ENCODE measurements at regions not wholly inside any gene's neighbourhood (a gene's known extent, or its start where the extent isn't known, plus 50 kb on each side); places are given as distances from the start of the nearest gene placed in this dataset.
"Not testable (repeated sequence)": the region's sequence is repeated elsewhere in the genome, so short reads cannot be mapped to it uniquely, and the experiment has no call there.

DNA sequence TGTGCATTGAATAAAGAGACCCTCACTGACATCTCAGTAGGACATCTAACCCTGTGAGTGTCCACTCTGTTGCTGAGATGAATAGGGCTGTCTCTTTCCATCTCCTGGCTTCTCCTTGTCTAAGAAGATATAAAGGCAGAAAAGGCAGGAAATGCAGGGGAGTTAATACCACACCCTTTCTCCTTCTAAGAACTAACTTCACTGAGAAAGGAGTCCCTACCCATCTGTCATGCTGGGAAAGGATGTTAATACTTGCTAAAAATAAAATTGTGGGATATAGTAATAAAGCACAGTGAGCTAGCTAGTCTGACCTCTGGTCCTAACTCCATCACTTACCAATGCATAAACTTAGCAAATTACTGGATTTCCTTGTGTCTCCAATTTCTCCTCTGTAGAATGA is 213.9 kb upstream of the FIGN start:
- DNase-seq (ENCODE audit: low spot score) = no peak

DNA sequence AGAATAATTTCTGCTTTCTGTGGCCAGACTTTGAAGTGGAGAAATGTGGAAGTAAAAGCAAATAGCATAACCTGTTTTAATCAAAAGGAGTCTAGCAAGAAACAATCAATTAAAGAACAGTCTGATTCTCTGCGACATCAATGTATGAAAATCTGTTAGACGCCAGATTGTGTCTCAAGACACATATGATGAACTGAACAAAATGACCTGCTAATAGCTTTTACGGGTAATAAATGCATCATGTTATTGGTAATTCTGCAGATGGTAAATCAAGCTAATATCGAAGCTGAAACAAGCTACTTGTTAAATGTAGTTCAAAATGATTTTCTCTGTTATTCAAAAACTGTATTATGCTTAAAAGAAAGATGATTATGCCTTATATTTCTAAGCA is 208.5 kb upstream of the FIGN start:
- DNase-seq (ENCODE audit: low spot score) = no peak

DNA sequence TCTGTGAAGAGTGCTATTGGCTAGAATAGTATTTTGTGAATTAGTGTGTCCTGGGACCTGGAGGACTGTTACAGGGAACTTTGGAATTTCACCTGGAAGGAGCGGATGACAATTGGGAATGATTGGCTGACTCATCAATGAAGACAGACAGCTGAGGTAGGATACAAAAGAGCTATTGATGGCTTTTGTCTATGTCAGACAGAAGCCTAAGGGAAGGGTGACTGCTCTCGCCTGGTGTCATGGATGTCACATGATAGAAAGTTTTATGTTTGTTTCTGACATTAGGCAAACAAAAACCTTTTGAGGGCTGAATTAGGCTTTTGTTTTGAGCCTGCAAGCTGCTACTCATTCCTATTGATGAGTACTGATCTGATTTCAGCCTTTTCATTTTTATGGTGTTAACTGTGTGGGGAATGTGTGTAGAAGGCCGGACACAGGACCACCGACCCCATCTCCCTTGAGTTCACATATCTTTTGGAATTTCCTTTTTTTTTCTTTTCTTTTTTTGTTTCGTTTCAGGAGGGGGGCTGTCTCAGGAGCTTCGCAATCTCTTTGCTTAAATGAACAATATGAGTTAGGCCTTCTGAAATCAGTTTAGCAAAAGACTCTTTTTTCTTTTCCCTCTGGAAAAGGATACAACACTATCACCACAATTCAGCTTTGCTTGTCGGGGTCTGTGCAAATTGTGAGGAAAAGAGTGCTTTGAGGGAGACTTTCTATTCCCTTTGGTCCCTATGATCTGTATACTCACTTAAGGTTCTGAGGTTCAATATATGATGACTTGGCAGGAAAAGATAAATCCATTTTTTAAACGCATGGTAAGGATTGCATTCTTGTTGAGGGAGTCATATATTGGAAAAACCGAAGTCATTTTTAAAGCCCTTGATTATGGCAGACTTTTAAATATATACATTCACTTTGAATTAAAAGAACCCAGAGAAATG is 207.9 kb upstream of the FIGN start:
- DNase-seq (ENCODE audit: low spot score) = peak; percentile 92

DNA sequence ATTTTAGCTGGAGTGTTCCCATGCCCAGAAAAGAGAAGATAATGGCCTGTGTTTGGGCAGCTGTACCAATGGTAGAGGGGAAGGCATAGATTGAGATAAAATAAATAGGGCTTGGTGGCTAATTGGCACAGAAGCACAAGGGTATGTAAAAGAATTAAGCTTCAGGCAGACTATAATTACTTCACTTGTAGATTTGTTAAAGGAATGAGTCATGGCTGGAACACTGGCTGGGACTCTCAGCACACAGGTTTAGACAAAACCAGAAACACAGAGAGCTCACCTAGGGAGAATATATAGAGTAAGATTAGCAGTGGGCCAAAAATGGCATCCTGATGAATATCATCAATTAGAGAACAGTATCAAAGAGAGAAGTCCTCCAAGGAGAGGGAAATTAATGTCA is 198.3 kb upstream of the FIGN start:
- no peak for DNase-seq (ENCODE audit: low spot score)

DNA sequence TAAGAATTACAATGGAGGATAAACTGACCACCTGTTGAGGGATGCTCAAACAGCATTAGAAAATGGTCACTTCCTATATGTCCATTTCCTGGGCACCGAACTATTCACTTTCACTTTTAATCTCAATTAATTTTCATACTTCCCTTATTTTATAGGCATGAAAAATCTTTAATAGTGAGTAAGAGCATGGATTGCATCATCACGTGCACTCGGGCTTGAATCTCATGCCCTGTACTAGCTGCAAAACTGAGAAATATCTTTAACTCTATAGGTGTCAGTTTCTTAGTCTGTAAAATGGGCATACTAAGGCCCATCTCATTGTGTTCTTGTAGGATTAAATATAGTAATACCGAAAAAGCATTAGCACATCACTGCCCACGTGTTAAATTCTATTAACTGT is 183.9 kb upstream of the FIGN start:
- no peak for DNase-seq (ENCODE audit: low spot score)

DNA sequence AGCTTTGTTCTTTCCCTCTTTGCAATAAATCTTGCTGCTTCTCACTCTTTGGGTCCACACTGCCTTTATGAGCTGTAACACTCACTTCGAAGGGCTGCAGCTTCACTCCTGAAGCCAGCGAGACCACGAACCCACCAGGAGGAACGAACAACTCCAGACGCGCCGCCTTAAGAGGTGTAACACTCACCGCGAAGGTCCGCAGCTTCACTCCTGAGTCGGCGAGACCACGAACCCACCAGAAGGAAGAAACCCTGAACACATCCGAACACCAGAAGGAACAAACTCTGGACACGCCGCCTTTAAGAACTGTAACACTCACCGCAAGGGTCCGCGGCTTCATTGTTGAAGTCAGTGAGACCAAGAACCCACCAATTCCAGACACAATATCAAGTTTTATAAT is 178.7 kb upstream of the FIGN start:
- DNase-seq (ENCODE audit: low spot score) = not testable (repeated sequence)

DNA sequence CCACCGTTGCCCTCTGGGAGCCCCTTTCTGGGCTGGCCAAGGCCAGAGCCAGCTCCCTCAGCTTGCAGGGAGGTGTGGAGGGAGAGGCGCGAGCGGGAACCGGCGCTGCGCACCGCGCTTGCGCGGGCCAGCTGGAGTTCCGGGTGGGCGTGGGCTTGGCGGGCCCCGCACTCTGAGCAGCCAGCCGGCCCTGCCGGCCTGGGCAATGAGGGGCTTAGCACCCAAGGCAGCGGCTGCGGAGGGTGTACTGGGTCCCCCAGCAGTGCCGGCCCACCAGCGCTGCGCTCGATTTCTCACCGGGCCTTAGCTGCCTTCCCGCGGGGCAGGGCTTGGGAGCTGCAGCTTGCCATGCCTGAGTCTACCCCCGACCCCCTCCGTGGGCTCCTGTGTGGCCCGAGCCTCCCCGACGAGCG is 177.7 kb upstream of the FIGN start:
- DNase-seq (ENCODE audit: low spot score) = not testable (repeated sequence)

DNA sequence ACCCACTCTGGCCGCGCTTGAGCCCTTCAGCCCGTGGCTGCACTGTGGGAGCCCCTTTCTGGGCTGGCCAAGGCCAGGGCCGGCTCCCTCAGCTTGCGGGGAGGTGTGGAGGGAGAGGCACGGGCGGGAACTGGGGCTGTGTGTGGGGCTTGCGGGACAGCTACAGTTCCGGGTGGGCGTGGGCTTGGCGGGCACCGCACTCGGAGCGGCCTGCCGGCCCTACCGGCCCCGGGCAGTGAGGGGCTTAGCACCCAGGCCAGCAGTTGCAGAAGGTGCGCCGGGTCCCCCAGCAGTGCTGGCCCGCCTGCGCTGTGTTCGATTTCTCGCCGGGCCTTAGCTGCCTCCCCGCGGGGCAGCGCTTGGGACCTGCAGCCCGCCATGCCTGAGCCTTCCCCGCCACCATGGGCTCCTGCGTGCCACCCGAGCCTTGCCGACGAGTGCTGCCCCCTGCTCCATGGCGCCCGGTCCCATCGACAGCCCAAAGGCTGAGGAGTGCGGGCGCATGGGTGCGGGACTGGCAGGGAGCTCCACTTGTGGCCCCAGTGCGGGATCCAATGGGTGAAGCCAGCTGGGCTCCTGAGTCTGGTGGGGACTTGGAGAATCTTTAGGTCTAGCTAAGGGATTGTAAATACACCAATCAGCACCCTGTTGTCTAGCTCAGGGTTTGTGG is 173.7 kb upstream of the FIGN start:
- DNase-seq (ENCODE audit: low spot score) = no peak

DNA sequence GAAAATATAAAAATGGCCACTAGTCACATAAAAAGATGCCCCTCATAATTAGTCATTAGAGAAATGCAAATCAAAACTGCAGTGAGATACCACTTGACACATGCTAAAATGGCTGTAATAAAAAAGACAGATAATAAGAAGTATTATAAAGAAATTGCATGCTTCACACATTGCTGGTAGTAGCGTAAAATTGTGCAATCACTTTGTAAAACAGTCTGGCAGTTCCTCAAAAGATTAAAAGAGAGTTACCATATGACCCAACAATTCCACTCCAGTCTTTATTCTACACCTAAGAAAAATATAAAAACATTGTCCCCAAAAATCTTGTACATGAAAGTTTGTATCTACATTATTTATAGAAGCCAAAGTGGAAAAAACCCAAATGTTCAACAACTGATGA is 170.6 kb upstream of the FIGN start:
- DNase-seq (ENCODE audit: low spot score) = no peak

DNA sequence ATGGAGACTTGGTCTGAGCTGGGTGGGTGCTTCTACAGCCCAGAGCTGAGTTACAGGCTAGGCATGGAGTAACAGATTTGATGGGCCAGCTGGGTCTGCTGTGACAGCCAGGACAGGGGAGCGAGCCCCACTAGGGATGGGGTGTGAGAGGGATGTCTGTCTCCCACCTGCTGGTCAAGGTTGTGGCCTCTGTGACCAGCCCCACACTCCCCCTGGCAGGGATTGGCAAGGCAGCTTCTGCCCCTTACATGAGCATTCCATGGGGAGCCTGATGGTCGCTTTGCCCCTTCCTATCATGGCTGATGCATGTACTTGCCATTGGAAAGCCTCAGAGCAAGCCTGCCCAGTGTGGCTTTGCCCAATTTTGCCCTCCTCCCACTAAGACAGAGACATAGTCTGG is 162.0 kb upstream of the FIGN start:
- no peak for DNase-seq (ENCODE audit: low spot score)

DNA sequence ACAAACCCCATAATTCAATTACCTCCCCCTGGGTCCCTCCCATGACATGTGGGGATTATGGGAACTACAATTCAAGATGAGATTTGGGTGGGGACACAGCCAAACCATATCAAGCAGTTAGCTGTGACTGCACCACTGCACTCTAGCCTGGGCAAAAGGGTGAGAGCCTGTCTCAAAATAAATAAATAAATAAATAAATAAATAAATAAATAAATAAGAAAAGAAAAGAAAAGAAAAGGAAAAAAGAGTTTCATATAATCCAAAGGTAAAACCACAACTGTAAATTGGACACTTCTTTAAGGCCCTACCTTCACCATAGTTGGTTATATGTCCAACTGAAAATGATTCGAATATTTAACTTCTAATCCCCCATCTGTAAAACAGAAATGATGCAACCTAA is 157.6 kb upstream of the FIGN start:
- not testable (repeated sequence) for DNase-seq (ENCODE audit: low spot score)

DNA sequence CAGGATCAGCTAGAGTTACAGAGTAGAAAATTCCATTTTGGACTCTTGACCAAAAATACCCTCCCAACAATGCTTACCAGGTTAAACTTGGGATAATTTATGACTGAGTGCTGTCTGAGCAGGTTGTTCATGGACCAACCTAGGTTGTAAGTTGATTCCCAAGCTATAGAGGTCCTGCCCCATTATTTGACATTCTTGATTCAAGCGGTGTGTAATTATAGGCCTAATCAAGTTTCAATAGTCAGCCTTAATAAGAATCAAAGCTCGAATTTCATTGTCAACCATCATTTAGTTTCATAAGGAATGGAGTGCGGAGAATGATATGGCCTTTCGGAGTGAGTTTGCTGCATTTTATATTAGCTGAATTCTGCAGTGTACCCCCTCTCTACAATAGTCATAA is 152.8 kb upstream of the FIGN start:
- no peak for DNase-seq (ENCODE audit: low spot score)

DNA sequence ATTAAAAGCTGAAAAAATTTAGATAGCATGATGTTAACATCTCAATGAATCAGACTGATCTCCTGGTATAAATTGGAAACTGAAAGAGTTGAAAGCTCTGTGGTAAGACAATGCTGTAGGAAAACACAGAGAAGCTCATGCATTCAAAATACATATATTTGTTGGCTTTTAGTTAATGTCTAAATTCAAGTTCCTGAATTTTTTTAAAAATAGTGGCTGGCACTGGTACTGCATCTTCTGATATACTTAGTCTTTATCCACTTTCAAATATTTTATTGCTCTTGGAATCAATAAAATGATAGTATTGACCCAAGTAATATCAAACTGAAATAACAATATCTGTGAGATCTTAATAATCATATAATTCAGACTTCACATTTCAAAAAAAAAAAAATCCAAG is 151.4 kb upstream of the FIGN start:
- no peak for DNase-seq (ENCODE audit: low spot score)

DNA sequence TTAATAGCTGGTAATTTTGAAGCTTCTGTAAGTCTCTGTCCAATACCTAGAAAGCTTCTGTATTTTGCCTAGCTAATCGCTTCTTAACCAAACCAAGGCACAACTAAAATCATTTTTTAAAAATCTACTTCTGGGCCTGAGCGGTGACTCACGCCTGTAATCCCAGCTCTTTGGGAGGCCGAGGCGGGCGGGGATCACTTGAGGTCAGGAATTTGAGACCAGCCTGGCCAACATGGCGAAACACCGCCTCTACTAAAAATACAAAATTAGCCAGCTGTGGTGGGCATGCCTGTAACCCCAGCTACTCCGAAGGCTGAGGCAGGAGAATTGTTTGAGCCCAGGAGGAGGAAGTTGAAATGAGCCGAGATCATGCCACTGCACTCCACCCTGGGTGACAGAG is 148.6 kb upstream of the FIGN start:
- no peak for DNase-seq (ENCODE audit: low spot score)

DNA sequence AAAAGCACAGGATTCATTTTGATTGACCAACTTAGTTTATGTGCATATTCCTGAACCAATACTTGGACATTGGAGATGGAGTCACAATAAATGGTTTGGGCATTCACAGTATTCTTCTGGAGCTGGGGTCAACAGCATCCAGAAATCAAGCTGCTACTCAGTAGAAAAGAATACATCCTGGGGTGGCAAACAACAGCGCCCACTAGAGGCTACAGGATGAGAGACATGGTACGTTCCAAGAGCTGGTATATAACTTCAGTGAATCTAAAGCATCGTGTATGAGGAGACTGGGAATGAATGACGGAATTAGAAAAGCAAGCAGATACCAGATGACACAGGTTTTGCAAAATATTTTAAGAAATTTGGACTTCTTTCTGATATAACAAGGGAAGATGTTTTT is 142.9 kb upstream of the FIGN start:
- DNase-seq (ENCODE audit: low spot score) = no peak

DNA sequence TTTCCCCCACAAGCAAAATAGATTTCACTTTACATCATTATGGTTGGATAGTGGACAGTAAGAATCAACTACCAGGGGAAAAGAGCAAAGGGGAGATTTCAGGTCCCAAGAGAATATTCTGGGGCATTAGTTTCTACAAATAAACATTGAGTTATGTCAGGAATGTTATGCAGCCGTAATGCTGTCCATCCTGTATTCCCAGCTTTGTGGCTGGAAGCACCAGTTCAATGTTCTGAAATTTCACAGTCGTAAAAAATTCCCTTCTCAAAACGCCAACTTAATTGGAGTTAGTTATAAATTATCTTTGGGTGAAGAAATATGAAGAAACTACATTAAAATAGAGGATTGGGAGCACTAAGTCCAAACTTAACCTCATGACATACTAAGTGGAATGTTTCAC is 141.5 kb upstream of the FIGN start:
- DNase-seq (ENCODE audit: low spot score) = no peak

DNA sequence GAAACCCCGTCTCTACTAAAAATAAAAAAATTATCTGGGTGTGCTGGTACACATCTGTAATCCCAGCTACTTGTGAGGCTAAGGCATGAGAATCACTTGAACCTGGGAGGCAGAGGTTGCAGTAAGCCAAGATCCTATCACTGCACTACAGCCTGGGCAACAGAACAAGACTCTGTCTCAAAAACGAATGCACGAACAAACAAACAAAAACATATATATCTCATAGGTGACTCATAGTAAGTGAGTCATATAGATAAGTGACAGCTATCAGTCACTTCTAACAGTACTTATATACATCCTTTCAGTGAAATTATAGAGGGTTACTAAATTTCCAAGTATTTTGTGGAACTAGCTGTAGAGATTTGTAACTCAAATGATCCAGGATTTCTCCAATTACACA is 127.3 kb upstream of the FIGN start:
- DNase-seq (ENCODE audit: low spot score) = no peak

DNA sequence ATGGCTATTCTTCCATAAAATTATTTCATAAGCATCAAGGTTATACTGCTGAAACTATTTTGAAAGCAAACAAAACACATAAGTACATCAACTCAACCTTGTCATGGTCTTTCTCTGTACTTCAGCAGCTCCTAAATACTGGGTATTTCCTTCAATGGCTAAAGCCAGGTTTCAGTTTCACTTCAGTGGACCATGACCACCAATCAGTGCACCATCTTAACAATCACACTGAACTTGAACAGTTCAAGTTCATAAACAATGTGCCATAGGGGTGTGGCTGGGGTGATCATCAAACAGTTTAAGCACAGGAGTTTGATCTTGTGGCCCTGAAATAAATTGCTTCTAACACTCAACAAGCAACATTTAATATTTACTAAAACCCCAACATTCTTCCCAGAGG is 124.1 kb upstream of the FIGN start:
- DNase-seq (ENCODE audit: low spot score) = no peak

DNA sequence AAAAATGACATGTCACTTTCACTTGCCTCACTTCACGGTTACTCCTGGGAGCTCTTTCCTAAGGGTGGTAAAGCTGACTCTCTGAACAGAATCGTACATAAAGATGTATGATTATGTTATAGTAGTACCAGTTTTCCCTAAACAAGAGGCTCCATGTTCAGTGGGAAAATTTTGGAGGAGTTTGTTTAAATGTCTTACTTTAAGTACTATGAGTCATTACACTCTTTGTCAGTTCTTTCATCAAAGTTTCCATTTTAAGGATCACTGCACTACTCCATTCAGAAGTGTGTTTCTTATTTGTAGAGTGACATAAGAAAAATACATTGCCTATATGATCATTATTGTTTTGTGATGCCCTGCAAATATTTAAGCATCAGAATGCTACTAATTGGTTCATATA is 121.1 kb upstream of the FIGN start:
- DNase-seq (ENCODE audit: low spot score) = no peak

DNA sequence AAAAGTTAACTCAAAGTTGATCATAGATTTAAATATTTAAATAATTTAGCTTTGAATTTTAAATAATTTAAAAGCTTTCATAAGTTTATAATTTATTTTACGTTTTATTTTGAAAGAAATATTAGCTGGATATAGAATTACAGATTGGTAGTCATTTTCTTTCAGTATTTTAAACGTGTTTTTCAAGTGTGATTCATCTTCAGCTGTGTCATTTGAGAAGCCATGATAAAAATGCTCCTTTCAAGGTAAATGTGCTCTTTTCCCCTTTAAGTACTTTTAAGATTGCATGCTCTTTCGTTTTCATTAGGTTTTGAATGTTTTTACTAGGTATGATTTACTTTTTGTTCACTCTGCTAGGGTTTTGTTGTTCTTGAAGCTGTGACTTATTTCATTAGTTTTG is 116.8 kb upstream of the FIGN start:
- DNase-seq (ENCODE audit: low spot score) = no peak

DNA sequence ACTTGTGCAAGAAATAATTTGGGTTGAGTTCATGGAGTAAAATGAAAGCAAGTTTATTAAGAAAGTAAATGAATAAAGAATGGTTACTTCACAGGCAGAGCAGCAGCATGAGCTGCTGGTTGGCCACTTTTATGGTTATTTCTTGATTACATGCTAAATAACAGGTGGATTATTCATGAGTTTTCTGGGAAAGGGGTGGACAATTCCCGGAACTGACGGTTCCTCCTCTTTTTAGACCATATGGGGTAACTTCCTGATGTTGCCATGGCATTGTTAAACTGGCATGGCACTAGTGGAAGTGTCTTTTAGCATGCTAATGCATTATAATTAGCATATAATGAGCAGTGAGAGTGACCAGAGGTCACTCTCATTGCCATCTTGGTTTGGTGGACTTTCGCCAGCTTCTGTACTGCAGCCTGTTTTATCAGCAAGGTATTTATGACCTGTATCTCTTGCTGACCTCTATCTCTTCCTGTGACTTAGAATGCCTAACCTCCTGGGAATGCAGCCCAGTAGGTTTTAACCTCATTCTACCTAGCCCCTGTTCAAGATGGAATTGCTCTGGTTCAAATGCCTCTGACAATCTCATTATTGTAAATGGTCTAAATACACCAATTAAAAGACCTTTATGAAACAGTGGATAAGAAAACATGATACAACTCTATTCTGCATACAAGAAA is 114.1 kb upstream of the FIGN start:
- DNase-seq (ENCODE audit: low spot score) = no peak

DNA sequence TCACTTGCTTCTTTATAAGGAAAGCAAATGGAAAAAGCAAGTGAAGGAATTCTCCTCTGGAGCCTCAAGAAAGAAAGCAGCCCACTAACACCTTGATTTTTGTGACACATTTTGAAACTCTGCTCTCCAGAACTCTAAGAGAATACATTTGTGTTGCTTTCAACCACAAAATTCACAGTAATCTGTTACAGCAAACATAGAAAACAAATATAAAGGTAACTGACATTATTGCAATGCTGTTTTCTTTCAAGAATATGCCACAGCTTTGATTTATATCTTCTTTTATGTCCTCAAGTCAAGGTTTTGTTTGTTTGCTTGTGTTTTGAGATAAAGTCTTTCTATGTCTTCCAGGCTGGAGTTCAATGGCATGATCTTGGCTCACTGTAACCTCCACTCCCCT is 103.1 kb upstream of the FIGN start:
- no peak for DNase-seq (ENCODE audit: low spot score)

DNA sequence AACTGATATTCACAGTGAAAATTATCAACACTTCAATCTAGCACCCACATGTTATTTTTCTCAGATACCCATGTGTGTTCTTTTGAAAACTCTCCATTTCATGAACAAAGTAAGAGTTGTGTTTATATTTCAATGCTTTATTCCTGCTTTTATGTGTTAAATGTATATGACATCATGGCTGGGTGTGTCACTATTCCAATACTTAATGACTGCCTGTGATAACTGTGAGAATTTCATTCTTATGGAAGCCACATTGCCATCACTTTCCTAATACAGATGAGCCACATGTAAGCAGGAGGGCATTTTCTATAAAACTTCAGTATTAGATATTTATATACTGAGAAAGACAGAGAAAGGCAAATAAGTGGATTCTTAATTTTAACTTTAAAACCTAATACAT is 100.4 kb upstream of the FIGN start:
- DNase-seq (ENCODE audit: low spot score) = no peak

All from putamen (tissue), 1 donor.